GM21528 (cell line): ENCODE measurements at regions not wholly inside any gene's neighbourhood (a gene's known extent, or its start where the extent isn't known, plus 50 kb on each side); places are given as distances from the start of the nearest gene placed in this dataset.

ENCODE experiments used
- ATAC-seq: cut with Tn5 transposase; IDR thresholded peaks from one replicate; pipeline ENCODE4 v1.9.1; 2021; ENCODE audit warnings: mild to moderate bottlenecking, moderate library complexity; ENCODE audit not compliant: unreplicated experiment, low FRiP score

GRCh38 chr1:59155351-59155750, 141.5 kb upstream of the FGGY start:
- ATAC-seq = no peak

- no peak for ATAC-seq
Measured at GRCh38 chr1:59156051-59156450, 140.8 kb upstream of the FGGY start.

GRCh38 chr1:59156526-59157199, 140.2 kb upstream of the FGGY start:
- ATAC-seq = no peak

GRCh38 chr1:59158321-59158720, 138.6 kb upstream of the FGGY start:
- no peak for ATAC-seq

GRCh38 chr1:59159557-59160203, 137.2 kb upstream of the FGGY start:
- no peak for ATAC-seq

GRCh38 chr1:59161136-59161535, 135.8 kb upstream of the FGGY start:
- no peak for ATAC-seq

- ATAC-seq = no peak
Measured at GRCh38 chr1:59162665-59163064, 134.2 kb upstream of the FGGY start.

GRCh38 chr1:59163268-59164092, 133.4 kb upstream of the FGGY start:
- no peak for ATAC-seq

GRCh38 chr1:59164371-59164770, 132.5 kb upstream of the FGGY start:
- ATAC-seq = no peak

GRCh38 chr1:59165353-59165752, 131.5 kb upstream of the FGGY start:
- ATAC-seq = no peak

GRCh38 chr1:59169703-59170102, 127.2 kb upstream of the FGGY start:
- ATAC-seq = no peak

- no peak for ATAC-seq
Measured at GRCh38 chr1:59170659-59171058, 126.2 kb upstream of the FGGY start.

GRCh38 chr1:59171788-59172187, 125.1 kb upstream of the FGGY start:
- no peak for ATAC-seq

- ATAC-seq = no peak
Measured at GRCh38 chr1:59172693-59173092, 124.2 kb upstream of the FGGY start.

- no peak for ATAC-seq
Measured at GRCh38 chr1:59173721-59174120, 123.2 kb upstream of the FGGY start.

- no peak for ATAC-seq
Measured at GRCh38 chr1:59176471-59176870, 120.4 kb upstream of the FGGY start.

- no peak for ATAC-seq
Measured at GRCh38 chr1:59177756-59178155, 119.1 kb upstream of the FGGY start.

- no peak for ATAC-seq
Measured at GRCh38 chr1:59178339-59179187, 118.3 kb upstream of the FGGY start.

- ATAC-seq = no peak
Measured at GRCh38 chr1:59179673-59180072, 117.2 kb upstream of the FGGY start.

GRCh38 chr1:59180735-59181134, 116.2 kb upstream of the FGGY start:
- no peak for ATAC-seq
